BLaER1 (cell line): ENCODE measurements at regions not wholly inside any gene's neighbourhood (a gene's known extent, or its start where the extent isn't known, plus 50 kb on each side); places are given as distances from the start of the nearest gene placed in this dataset.
"Not testable (repeated sequence)": the region's sequence is repeated elsewhere in the genome, so short reads cannot be mapped to it uniquely, and the experiment has no call there.

Experiments
- H3K27ac ChIP-seq: shearing (Covaris generic); formaldehyde crosslinking; 2 replicates; pipeline ENCODE4 v1.8.1; 2022
- H3K27me3 ChIP-seq: shearing (Covaris generic); formaldehyde crosslinking; 2 replicates; pipeline ENCODE4 v1.8.1; 2022
- H3K36me3 ChIP-seq: shearing (Covaris generic); formaldehyde crosslinking; 2 replicates; pipeline ENCODE4 v1.8.1; 2022
- H3K4me1 ChIP-seq: shearing (Covaris generic); formaldehyde crosslinking; 2 replicates; pipeline ENCODE4 v1.8.1; 2022
- H3K4me2 ChIP-seq: shearing (Covaris generic); formaldehyde crosslinking; 2 replicates; pipeline ENCODE4 v1.8.1; 2022
- H3K4me3 ChIP-seq: shearing (Covaris generic); formaldehyde crosslinking; 2 replicates; pipeline ENCODE4 v1.8.1; 2022
- H3K9ac ChIP-seq: shearing (Covaris generic); formaldehyde crosslinking; 2 replicates; pipeline ENCODE4 v1.8.1; 2022
- H3K9me3 ChIP-seq: shearing (Covaris generic); formaldehyde crosslinking; 2 replicates; pipeline ENCODE4 v1.8.1; 2022
- H4K20me1 ChIP-seq: shearing (Covaris generic); formaldehyde crosslinking; 2 replicates; pipeline ENCODE4 v1.8.1; 2022
- Cebpa-rat ChIP-seq: shearing (Covaris generic); IDR thresholded peaks from 2 replicates; pipeline ENCODE4 v1.8.1; 2022

- Histone ChIP-seq H4K20me1 (no peaks in the 10 kb centered on the region), H3K9ac (no peak overlapping the region), H3K27me3 (no peaks in the 10 kb centered on the region), H3K4me2 (no peak overlapping the region), H3K9me3 (no peaks in the 10 kb centered on the region), H3K36me3 (no peaks in the 10 kb centered on the region), H3K4me3 (no peak overlapping the region), H3K27ac (no peak overlapping the region), H3K4me1 (no peaks in the 10 kb centered on the region)
- no peak for TF ChIP-seq Cebpa-rat
These were observed 73.4 kb upstream of the MAGEB2 start for GRCh38 chrX:30141966-30142365.

GRCh38 chrX:30144221-30144620, 71.1 kb upstream of the MAGEB2 start:
- Histone ChIP-seq H3K9me3 (no peaks in the 10 kb centered on the region), H3K27me3 (no peaks in the 10 kb centered on the region), H3K27ac (no peak overlapping the region), H3K9ac (no peak overlapping the region), H3K4me2 (no peak overlapping the region), H4K20me1 (no peaks in the 10 kb centered on the region), H3K4me3 (no peak overlapping the region), H3K36me3 (no peaks in the 10 kb centered on the region), H3K4me1 (no peaks in the 10 kb centered on the region)
- TF ChIP-seq Cebpa-rat = no peak

GRCh38 chrX:30144971-30145731, 70.2 kb upstream of the MAGEB2 start:
- H3K9me3 ChIP-seq = no peaks in the 10 kb centered on the region

GRCh38 chrX:30147996-30148643, 67.2 kb upstream of the MAGEB2 start:
- Histone ChIP-seq H3K9me3 (no peaks in the 10 kb centered on the region), H3K27me3 (no peaks in the 10 kb centered on the region), H4K20me1 (no peaks in the 10 kb centered on the region), H3K4me3 (no peak overlapping the region), H3K36me3 (no peaks in the 10 kb centered on the region), H3K27ac (no peak overlapping the region), H3K4me2 (no peak overlapping the region), H3K4me1 (no peaks in the 10 kb centered on the region), H3K9ac (no peak overlapping the region)
- no peak for TF ChIP-seq Cebpa-rat

More at GRCh38 chrX:30144971-30145731, 70.2 kb upstream of the MAGEB2 start:
- Histone ChIP-seq H4K20me1 (no peaks in the 10 kb centered on the region), H3K36me3 (no peaks in the 10 kb centered on the region), H3K9ac (no peak overlapping the region), H3K27ac (no peak overlapping the region), H3K4me2 (no peak overlapping the region), H3K27me3 (no peaks in the 10 kb centered on the region), H3K4me1 (no peaks in the 10 kb centered on the region), H3K4me3 (no peak overlapping the region)
- TF ChIP-seq Cebpa-rat = no peak

- not testable (repeated sequence) for H3K27me3 ChIP-seq, H3K27ac ChIP-seq, H3K4me3 ChIP-seq, H3K9me3 ChIP-seq, H3K4me1 ChIP-seq, H3K9ac ChIP-seq, H4K20me1 ChIP-seq, H3K4me2 ChIP-seq, H3K36me3 ChIP-seq
These were observed 66.2 kb upstream of the MAGEB2 start for GRCh38 chrX:30149206-30149605.

- Histone ChIP-seq H4K20me1 (no peaks in the 10 kb centered on the region), H3K9me3 (no peaks in the 10 kb centered on the region), H3K4me2 (no peak overlapping the region), H3K36me3 (no peaks in the 10 kb centered on the region), H3K4me1 (no peaks in the 10 kb centered on the region), H3K9ac (no peak overlapping the region), H3K27me3 (no peaks in the 10 kb centered on the region), H3K27ac (no peak overlapping the region), H3K4me3 (no peak overlapping the region)
- TF ChIP-seq Cebpa-rat = no peak
These were observed 65.0 kb upstream of the MAGEB2 start for GRCh38 chrX:30150196-30150895.

- H3K4me3 ChIP-seq = no peak overlapping the region
- TF ChIP-seq Cebpa-rat = no peak
- no peak overlapping the region for H3K4me2 ChIP-seq
- no peaks in the 10 kb centered on the region for H3K27me3 ChIP-seq
- H3K9ac ChIP-seq = no peak overlapping the region
- H4K20me1 ChIP-seq = no peaks in the 10 kb centered on the region
- H3K4me1 ChIP-seq = no peaks in the 10 kb centered on the region
- no peaks in the 10 kb centered on the region for H3K36me3 ChIP-seq
- H3K9me3 ChIP-seq = no peaks in the 10 kb centered on the region
- H3K27ac ChIP-seq = no peak overlapping the region
These were observed 63.4 kb upstream of the MAGEB2 start for GRCh38 chrX:30151964-30152363.

- Histone ChIP-seq H3K4me3 (no peak overlapping the region), H3K36me3 (no peaks in the 10 kb centered on the region), H3K4me2 (no peak overlapping the region), H4K20me1 (no peaks in the 10 kb centered on the region), H3K27me3 (no peaks in the 10 kb centered on the region), H3K9ac (no peak overlapping the region), H3K9me3 (no peaks in the 10 kb centered on the region), H3K27ac (no peak overlapping the region), H3K4me1 (no peaks in the 10 kb centered on the region)
- TF ChIP-seq Cebpa-rat = no peak
These were observed 62.0 kb upstream of the MAGEB2 start for GRCh38 chrX:30153175-30153880.

- Histone ChIP-seq H3K36me3 (no peaks in the 10 kb centered on the region), H3K4me3 (no peak overlapping the region), H3K27me3 (no peaks in the 10 kb centered on the region), H3K4me1 (no peaks in the 10 kb centered on the region), H3K27ac (no peak overlapping the region), H4K20me1 (no peaks in the 10 kb centered on the region), H3K4me2 (no peak overlapping the region), H3K9me3 (no peaks in the 10 kb centered on the region), H3K9ac (no peak overlapping the region)
- TF ChIP-seq Cebpa-rat = no peak
These were observed 61.5 kb upstream of the MAGEB2 start for GRCh38 chrX:30153881-30154260.

- Histone ChIP-seq H3K27me3 (no peaks in the 10 kb centered on the region), H3K9ac (no peak overlapping the region), H3K4me3 (no peak overlapping the region), H3K36me3 (no peaks in the 10 kb centered on the region), H3K9me3 (no peaks in the 10 kb centered on the region), H3K4me1 (no peaks in the 10 kb centered on the region), H3K27ac (no peak overlapping the region), H4K20me1 (no peaks in the 10 kb centered on the region), H3K4me2 (no peak overlapping the region)
- TF ChIP-seq Cebpa-rat = no peak
These were observed 59.4 kb upstream of the MAGEB2 start for GRCh38 chrX:30156009-30156408.
